H1 (cell line): ENCODE measurements at regions not wholly inside any gene's neighbourhood (a gene's known extent, or its start where the extent isn't known, plus 50 kb on each side); places are given as distances from the start of the nearest gene placed in this dataset.

ENCODE experiments used
- BCL11A ChIP-seq, 2 experiments: IDR thresholded peaks; one replicate each; pipeline ENCODE4 v1.6.1; 2011; ENCODE audit warnings: low read depth in 2 of 2, low read length in 2 of 2, mild to moderate bottlenecking in 2 of 2
- CHD7 ChIP-seq: fragments of 300-600 bp; sonication (generic); IDR thresholded peaks from 2 replicates; pipeline ENCODE4 v1.7.1; 2012; ENCODE audit warnings: low read length, moderate library complexity, mild to moderate bottlenecking, inconsistent platforms; ENCODE audit not compliant: insufficient replicate concordance
- JUND ChIP-seq: IDR thresholded peaks from 2 replicates; pipeline ENCODE4 v1.6.1; 2011; ENCODE audit warnings: mild to moderate bottlenecking, improper control_type of control experiment, low read length
- POU5F1 ChIP-seq: IDR thresholded peaks from 2 replicates; pipeline ENCODE4 v1.6.1; 2011; ENCODE audit warnings: low read depth, mild to moderate bottlenecking, low read length, moderate library complexity
- SP4 ChIP-seq: IDR thresholded peaks from 2 replicates; pipeline ENCODE4 v1.6.1; 2012; ENCODE audit warnings: low read length, inconsistent platforms

DNA sequence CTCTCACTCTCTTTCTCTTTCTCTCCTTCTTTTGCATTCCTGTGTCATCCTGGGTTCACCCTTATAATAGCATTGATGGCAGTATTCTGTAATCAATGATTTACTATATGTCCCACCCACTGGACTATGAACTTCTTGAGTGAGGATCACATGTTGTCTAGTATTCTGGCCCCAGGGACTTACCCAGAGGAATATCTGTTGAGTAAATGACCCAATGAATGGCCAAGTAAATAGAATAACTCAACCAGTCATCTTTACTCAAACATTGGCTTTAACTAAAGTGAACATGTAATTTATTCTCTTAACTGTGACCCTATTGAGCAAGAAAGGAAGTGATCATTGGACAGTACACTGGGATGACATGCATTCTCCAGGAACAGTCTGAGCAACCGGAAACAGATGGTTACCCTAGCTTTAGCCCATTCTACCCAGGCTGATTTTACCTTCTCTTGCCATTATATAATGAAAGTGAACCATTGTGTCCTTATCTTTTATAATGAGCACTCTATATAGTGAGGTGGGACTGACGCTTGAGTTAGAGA, 94.5 kb upstream of the SOX14 start (continued):
- TF ChIP-seq POU5F1, result no peak
- no peak for TF ChIP-seq BCL11A (IDR thresholded peaks at IDR 0.05; ENCODE audit: low read depth in 2 of 2, low read length in 2 of 2)
- TF ChIP-seq SP4, result no peak
- TF ChIP-seq JUND, result no peak
- TF ChIP-seq CHD7, result no peak
